ENCODE measurements at regions not wholly inside any gene's neighbourhood (a gene's known extent, or its start where the extent isn't known, plus 50 kb on each side); places are given as distances from the start of the nearest gene placed in this dataset.

GRCh38 chrX:39759526-39760224 lies 338.1 kb downstream of the BCOR start:
- TF ChIP-seq GATA2 (CRISPR knock-in tag; IDR thresholded peaks at IDR 0.05) (no peak), USF2 (IDR thresholded peaks at IDR 0.05; ENCODE audit: borderline replicate concordance, low read depth, low read length) (no peak), CTCF (IDR thresholded peaks at IDR 0.05) (no peak), RAD21 (IDR thresholded peaks at IDR 0.05; ENCODE audit: low read length) (no peak), POLR2AphosphoS5 (IDR thresholded peaks at IDR 0.05; ENCODE audit: low read depth, low read length) (no peak), PBX3 (IDR thresholded peaks at IDR 0.05) (peak; percentile 31; the same call in 1 of the 2 replicates), USF1 (IDR thresholded peaks at IDR 0.05; ENCODE audit: borderline replicate concordance, low read depth) (no peak), NFIC (IDR thresholded peaks at IDR 0.05; ENCODE audit: borderline replicate concordance) (0 out of 2 replicates have a peak, but pooled peaks have one; percentile 19), MAX (IDR thresholded peaks at IDR 0.05; ENCODE audit: low read depth) (0 out of 2 replicates have a peak, but pooled peaks have one; percentile 22), ELF1 (IDR thresholded peaks at IDR 0.05) (no peak), NRF1 (IDR thresholded peaks at IDR 0.05; ENCODE audit: low read depth, low read length) (no peak), EP300 (IDR thresholded peaks at IDR 0.05; ENCODE audit: borderline replicate concordance in 1 of 2, low read depth in 1 of 2, low read length in 1 of 2) (peak in 1 of 2 experiments; percentile 24; a peak in 1 of 4 replicates), FOXM1 (IDR thresholded peaks at IDR 0.05; ENCODE audit: low read depth) (no peak), IRF3 (IDR thresholded peaks at IDR 0.05; ENCODE audit: low read depth, low read length) (no peak)
